ENCODE measurements at regions not wholly inside any gene's neighbourhood (a gene's known extent, or its start where the extent isn't known, plus 50 kb on each side); places are given as distances from the start of the nearest gene placed in this dataset.

DNA sequence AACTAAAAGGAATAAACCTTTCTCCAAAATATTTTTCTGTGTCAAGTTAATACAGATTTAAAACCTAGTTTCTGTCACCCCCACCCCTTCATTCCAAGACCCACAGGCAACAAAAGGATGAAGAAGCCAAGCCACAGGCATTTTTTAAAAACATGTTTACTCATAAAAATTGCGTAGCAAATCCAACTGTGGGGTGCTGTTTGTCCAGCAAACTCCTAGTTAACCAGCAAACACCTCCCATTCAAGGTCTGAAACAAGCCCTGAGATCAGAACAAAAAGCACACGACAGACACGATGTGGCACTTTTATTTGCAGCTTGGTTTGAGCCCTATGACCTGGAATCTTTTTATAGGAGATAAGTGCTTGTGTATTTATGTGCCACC, 149.9 kb upstream of the CAMK1G start:
- TF ChIP-seq RAD21 (IDR thresholded peaks at IDR 0.05; ENCODE audit: low read depth) (no peak), TEAD4 (IDR thresholded peaks at IDR 0.05) (no peak), NFIC (IDR thresholded peaks at IDR 0.05) (no peak), EGR1 (IDR thresholded peaks at IDR 0.05) (no peak), EP300 (IDR thresholded peaks at IDR 0.05; ENCODE audit: borderline replicate concordance) (no peak), YY1 (IDR thresholded peaks at IDR 0.05; ENCODE audit: low read depth) (no peak), ZBTB7A (IDR thresholded peaks at IDR 0.05; ENCODE audit: low read depth) (no peak), CEBPB (IDR thresholded peaks at IDR 0.05) (no peak), FOXM1 (IDR thresholded peaks at IDR 0.05; ENCODE audit: borderline replicate concordance, low read depth) (no peak)
- TF ChIP-seq, protein P1, sequence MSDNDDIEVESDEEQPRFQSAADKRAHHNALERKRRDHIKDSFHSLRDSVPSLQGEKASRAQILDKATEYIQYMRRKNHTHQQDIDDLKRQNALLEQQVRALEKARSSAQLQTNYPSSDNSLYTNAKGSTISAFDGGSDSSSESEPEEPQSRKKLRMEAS (IDR thresholded peaks at IDR 0.05): no peak
- TF ChIP-seq, protein P2, sequence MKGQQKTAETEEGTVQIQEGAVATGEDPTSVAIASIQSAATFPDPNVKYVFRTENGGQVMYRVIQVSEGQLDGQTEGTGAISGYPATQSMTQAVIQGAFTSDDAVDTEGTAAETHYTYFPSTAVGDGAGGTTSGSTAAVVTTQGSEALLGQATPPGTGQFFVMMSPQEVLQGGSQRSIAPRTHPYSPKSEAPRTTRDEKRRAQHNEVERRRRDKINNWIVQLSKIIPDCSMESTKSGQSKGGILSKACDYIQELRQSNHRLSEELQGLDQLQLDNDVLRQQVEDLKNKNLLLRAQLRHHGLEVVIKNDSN (IDR thresholded peaks at IDR 0.05): no peak

DNA sequence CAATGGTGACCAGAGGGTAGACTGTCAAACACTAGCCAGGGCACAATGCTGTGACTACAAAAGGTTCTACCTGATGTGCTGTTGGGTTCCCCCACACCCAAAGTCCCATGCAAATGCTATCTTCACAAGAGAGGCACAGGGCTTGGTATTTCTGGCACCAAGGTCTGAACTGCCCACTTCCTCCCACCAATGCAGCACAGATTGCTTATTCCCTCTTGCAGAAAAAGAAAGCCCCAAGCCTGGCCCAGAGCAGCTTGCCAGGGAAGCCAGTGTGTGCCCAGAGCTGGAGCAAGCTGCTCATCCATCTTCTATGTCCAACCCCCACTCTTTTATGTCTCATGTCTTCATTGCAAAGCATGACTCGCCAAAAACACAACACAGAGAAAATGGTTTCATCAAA, 149.4 kb upstream of the CAMK1G start:
- TF ChIP-seq EP300 (IDR thresholded peaks at IDR 0.05; ENCODE audit: borderline replicate concordance) (no peak), NFIC (IDR thresholded peaks at IDR 0.05) (no peak), CEBPB (IDR thresholded peaks at IDR 0.05) (no peak), TAF1 (IDR thresholded peaks at IDR 0.05; ENCODE audit: low read depth) (no peak), FOXM1 (IDR thresholded peaks at IDR 0.05; ENCODE audit: borderline replicate concordance, low read depth) (no peak), YY1 (IDR thresholded peaks at IDR 0.05; ENCODE audit: low read depth) (no peak), ZBTB7A (IDR thresholded peaks at IDR 0.05; ENCODE audit: low read depth) (no peak), RAD21 (IDR thresholded peaks at IDR 0.05; ENCODE audit: low read depth) (no peak), TEAD4 (IDR thresholded peaks at IDR 0.05) (no peak), EGR1 (IDR thresholded peaks at IDR 0.05) (no peak), CREB1 (IDR thresholded peaks at IDR 0.05; ENCODE audit: low read depth) (no peak), TCF12 (IDR thresholded peaks at IDR 0.05; ENCODE audit: low read depth) (no peak)
- TF ChIP-seq, protein P1 (IDR thresholded peaks at IDR 0.05): no peak
- TF ChIP-seq, protein P2 (IDR thresholded peaks at IDR 0.05): no peak
- TF ChIP-seq, protein P3, sequence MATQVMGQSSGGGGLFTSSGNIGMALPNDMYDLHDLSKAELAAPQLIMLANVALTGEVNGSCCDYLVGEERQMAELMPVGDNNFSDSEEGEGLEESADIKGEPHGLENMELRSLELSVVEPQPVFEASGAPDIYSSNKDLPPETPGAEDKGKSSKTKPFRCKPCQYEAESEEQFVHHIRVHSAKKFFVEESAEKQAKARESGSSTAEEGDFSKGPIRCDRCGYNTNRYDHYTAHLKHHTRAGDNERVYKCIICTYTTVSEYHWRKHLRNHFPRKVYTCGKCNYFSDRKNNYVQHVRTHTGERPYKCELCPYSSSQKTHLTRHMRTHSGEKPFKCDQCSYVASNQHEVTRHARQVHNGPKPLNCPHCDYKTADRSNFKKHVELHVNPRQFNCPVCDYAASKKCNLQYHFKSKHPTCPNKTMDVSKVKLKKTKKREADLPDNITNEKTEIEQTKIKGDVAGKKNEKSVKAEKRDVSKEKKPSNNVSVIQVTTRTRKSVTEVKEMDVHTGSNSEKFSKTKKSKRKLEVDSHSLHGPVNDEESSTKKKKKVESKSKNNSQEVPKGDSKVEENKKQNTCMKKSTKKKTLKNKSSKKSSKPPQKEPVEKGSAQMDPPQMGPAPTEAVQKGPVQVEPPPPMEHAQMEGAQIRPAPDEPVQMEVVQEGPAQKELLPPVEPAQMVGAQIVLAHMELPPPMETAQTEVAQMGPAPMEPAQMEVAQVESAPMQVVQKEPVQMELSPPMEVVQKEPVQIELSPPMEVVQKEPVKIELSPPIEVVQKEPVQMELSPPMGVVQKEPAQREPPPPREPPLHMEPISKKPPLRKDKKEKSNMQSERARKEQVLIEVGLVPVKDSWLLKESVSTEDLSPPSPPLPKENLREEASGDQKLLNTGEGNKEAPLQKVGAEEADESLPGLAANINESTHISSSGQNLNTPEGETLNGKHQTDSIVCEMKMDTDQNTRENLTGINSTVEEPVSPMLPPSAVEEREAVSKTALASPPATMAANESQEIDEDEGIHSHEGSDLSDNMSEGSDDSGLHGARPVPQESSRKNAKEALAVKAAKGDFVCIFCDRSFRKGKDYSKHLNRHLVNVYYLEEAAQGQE (IDR thresholded peaks at IDR 0.05; ENCODE audit: low read depth): no peak

DNA sequence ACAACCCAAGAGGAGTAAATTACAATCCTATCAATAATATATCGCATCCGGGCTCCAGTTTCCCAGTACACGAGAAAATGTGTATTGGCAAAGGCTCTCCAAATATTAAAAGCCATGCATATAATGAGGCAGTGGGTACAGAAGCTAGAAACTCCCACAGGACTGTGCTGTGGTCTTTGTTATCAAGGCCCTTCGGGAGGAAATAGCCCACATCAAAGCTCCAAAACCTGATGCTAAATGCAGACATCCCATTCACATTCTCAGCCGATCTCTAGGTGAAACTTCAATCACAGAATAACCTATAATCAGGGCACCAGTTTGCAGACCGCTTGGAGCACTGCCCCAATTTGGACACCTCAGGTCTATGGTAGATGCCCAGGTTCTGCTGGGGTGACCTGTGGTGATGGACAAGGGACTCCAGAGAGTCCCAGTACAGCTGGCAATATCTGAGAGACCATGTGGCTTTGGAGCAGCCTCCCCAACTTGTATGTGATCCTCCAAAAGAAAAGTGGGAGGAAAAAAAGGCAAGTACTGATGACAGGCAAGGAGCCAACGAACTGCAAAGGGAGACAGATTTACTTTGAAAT, 148.8 kb upstream of the CAMK1G start:
- TF ChIP-seq FOXM1 (IDR thresholded peaks at IDR 0.05; ENCODE audit: borderline replicate concordance, low read depth) (no peak), TCF12 (IDR thresholded peaks at IDR 0.05; ENCODE audit: low read depth) (no peak), EGR1 (IDR thresholded peaks at IDR 0.05) (no peak), RAD21 (IDR thresholded peaks at IDR 0.05; ENCODE audit: low read depth) (no peak)

DNA sequence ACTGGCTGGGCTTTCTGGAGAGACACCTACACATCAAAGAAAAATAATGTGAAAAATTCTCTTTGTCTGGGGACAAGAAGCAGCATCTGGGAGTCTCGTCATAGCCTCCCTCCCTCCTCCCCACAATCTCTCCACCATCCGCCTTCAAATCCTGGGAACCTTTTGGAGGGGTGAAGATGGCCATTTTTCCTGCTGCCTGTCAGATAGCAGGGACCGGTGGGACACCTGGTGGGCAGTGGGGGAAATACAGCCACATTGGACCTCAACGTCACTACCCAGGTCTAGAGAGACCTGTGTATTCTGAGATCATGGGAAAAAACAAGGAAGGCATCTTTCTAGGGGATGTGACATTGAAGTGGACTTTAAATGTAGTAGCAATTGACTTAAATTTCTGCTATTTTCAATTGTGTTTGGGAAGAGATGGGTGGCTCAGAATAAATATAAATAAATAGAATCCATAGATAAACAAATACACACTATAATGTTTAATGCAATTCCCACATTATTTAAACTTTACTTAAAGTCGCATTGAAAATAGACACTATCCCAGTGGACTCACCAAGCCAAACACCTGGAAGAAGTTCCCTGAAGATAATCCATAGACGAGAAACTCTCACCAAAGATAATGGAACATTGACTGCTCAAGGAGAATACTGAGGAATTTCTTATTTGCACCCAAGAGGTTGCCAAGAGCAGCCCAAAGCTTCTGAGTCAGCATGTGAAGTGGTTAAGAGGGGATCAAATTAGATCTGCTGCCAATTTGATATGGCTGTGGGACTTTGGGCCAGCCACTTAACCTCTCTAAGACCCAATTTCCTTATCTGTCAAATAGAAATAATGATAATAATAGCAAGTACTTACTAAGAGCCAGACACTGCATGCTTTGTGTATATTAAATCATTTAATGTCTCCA, 147.6 kb upstream of the CAMK1G start:
- TF ChIP-seq TCF12 (IDR thresholded peaks at IDR 0.05; ENCODE audit: low read depth) (no peak), TEAD4 (IDR thresholded peaks at IDR 0.05) (no peak), EP300 (IDR thresholded peaks at IDR 0.05; ENCODE audit: borderline replicate concordance) (no peak), YY1 (IDR thresholded peaks at IDR 0.05; ENCODE audit: low read depth) (0 out of 2 replicates have a peak, but pooled peaks have one; percentile 26), CEBPB (IDR thresholded peaks at IDR 0.05) (no peak), ZBTB7A (IDR thresholded peaks at IDR 0.05; ENCODE audit: low read depth) (no peak), RAD21 (IDR thresholded peaks at IDR 0.05; ENCODE audit: low read depth) (peak; percentile 63)
- TF ChIP-seq, protein P2 (IDR thresholded peaks at IDR 0.05): no peak
- TF ChIP-seq, protein P1 (IDR thresholded peaks at IDR 0.05): no peak

DNA sequence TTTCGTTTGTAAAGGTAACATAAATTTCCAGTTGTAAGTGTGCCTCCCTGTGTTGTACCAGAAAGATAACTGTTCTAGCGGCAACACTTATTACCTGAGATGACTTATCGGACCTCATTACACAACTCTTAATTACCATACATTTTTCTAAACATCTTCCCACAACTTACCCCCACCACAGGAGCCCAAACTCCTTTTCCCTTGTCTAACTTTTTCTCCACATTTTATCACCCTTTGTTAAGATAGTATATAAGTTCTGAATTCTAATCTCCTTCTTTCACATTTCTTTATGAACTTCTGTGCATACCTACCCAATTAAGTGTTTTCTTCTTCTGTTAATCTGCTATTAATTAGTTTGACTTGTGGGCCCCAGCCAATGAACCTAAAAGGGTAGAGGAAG, 143.7 kb upstream of the CAMK1G start:
- TF ChIP-seq, protein P1 (IDR thresholded peaks at IDR 0.05): no peak
- TF ChIP-seq FOXM1 (IDR thresholded peaks at IDR 0.05; ENCODE audit: borderline replicate concordance, low read depth): no peak
- no peak for TF ChIP-seq TEAD4 (IDR thresholded peaks at IDR 0.05)
- TF ChIP-seq YY1 (IDR thresholded peaks at IDR 0.05; ENCODE audit: low read depth): no peak
- TF ChIP-seq TCF12 (IDR thresholded peaks at IDR 0.05; ENCODE audit: low read depth): no peak
- TF ChIP-seq NFIC (IDR thresholded peaks at IDR 0.05): no peak
- TF ChIP-seq, protein P2 (IDR thresholded peaks at IDR 0.05): no peak

Measured in Ishikawa (cell line).